GM23338 (cell line): ENCODE measurements at regions not wholly inside any gene's neighbourhood (a gene's known extent, or its start where the extent isn't known, plus 50 kb on each side); places are given as distances from the start of the nearest gene placed in this dataset.
A peak's percentile ranks its signal among the peaks of the same experiment; 100 is the strongest.

Experiments used
- ATAC-seq: fragments of 200-7000 bp; cut with Tn5 transposase; 3 replicates; pipeline ENCODE4 v1.9.1; 2020
- DNase-seq: peaks from one replicate; pipeline ENCODE4 v3.0.0-alpha.2; 2015; ENCODE audit warnings: low spot score
- H2AFZ ChIP-seq: fragments of 200-600 bp; sonication (generic); 2 replicates; pipeline ENCODE4 v1.8.0; 2016; ENCODE audit warnings: antibody characterized with exemption, mild to moderate bottlenecking, moderate library complexity
- H3F3A ChIP-seq: fragments of 200-600 bp; sonication (generic); replicated peaks from 2 replicates; pipeline ENCODE4 v1.8.0; 2017; ENCODE audit warnings: antibody characterized with exemption, mixed run types, low read depth
- H3K27ac ChIP-seq: fragments of 200-600 bp; sonication (generic); 2 replicates; pipeline ENCODE4 v1.6.1; 2016; ENCODE audit warnings: low read depth
- H3K27me3 ChIP-seq: fragments of 200-600 bp; sonication (generic); 2 replicates; pipeline ENCODE4 v1.8.0; 2016; ENCODE audit warnings: mild to moderate bottlenecking, mixed run types, moderate library complexity; ENCODE audit not compliant: insufficient read depth
- H3K36me3 ChIP-seq: fragments of 200-600 bp; sonication (generic); 2 replicates; pipeline ENCODE4 v1.8.0; 2016; ENCODE audit warnings: mild to moderate bottlenecking; ENCODE audit not compliant: insufficient read depth
- H3K4me1 ChIP-seq: fragments of 200-600 bp; sonication (generic); 2 replicates; pipeline ENCODE4 v1.8.0; 2016; ENCODE audit warnings: mild to moderate bottlenecking, moderate library complexity; ENCODE audit not compliant: insufficient read depth
- H3K4me2 ChIP-seq: fragments of 200-600 bp; sonication (generic); 2 replicates; pipeline ENCODE4 v1.7.1; 2017; ENCODE audit warnings: mixed run types
- H3K4me3 ChIP-seq: fragments of 200-600 bp; sonication (generic); 2 replicates; pipeline ENCODE4 v1.6.1; 2016; ENCODE audit warnings: mixed run types
- H3K79me2 ChIP-seq: fragments of 200-600 bp; sonication (generic); replicated peaks from 2 replicates; pipeline ENCODE4 v1.8.0; 2017; ENCODE audit warnings: mild to moderate bottlenecking; ENCODE audit not compliant: insufficient read depth
- H3K9me2 ChIP-seq: fragments of 200-600 bp; sonication (generic); 2 replicates; pipeline ENCODE4 v1.8.0; 2017; ENCODE audit not compliant: insufficient read depth
- H4K20me1 ChIP-seq: fragments of 200-600 bp; sonication (generic); replicated peaks from 2 replicates; pipeline ENCODE4 v1.8.0; 2017; ENCODE audit warnings: mild to moderate bottlenecking; ENCODE audit not compliant: insufficient read depth
- H3K27ac Mint-ChIP-seq: 2 replicates; pipeline ENCODE4 v1.8.0; 2020; ENCODE audit warnings: inconsistent platforms, mild to moderate bottlenecking, moderate library complexity, mixed read lengths
- H3K27me3 Mint-ChIP-seq: 3 replicates; pipeline ENCODE4 v1.8.0; 2022; ENCODE audit warnings: low read depth, mild to moderate bottlenecking, moderate library complexity, mixed read lengths, inconsistent platforms; ENCODE audit not compliant: insufficient read depth, poor library complexity
- H3K36me3 Mint-ChIP-seq: 3 replicates; pipeline ENCODE4 v1.8.0; 2021; ENCODE audit warnings: low read depth, mild to moderate bottlenecking, inconsistent platforms, moderate library complexity, mixed read lengths
- H3K4me1 Mint-ChIP-seq: 3 replicates; pipeline ENCODE4 v1.8.0; 2020; ENCODE audit warnings: mild to moderate bottlenecking, inconsistent platforms, mixed read lengths
- H3K4me3 Mint-ChIP-seq: 3 replicates; pipeline ENCODE4 v1.8.0; 2021; ENCODE audit warnings: moderate library complexity, mild to moderate bottlenecking, inconsistent platforms, mixed read lengths
- H3K9me3 Mint-ChIP-seq: 3 replicates; pipeline ENCODE4 v1.8.0; 2020; ENCODE audit warnings: moderate library complexity, mild to moderate bottlenecking, inconsistent platforms, mixed read lengths
- CREB1 ChIP-seq: fragments of 250-450 bp; sonication (Bioruptor Pico); IDR thresholded peaks from 2 replicates; pipeline ENCODE4 v1.5.0; 2020; ENCODE audit warnings: low read depth, mild to moderate bottlenecking, moderate library complexity
- CTCF ChIP-seq, 2 experiments: fragments of 200-600 bp in 1 of 2; sonication (generic) in 1 of 2; conservative IDR thresholded peaks; 2 replicates each; pipeline versions ENCODE4 v1.5.1 to v1.6.1; 2016 to 2017; ENCODE audit warnings: antibody characterized with exemption in 2 of 2, low read depth in 2 of 2, mild to moderate bottlenecking in 2 of 2, moderate library complexity in 1 of 2
- ETS1 ChIP-seq: IDR thresholded peaks from 2 replicates; pipeline ENCODE4 v1.6.1; 2016; ENCODE audit warnings: antibody characterized with exemption
- EZH2 ChIP-seq: fragments of 200-600 bp; sonication (generic); IDR thresholded peaks from one replicate; pipeline ENCODE4 v1.8.0; 2017; ENCODE audit warnings: antibody characterized with exemption, mild to moderate bottlenecking, low read depth; ENCODE audit not compliant: unreplicated experiment
- EZH2phosphoT487 ChIP-seq: fragments of 200-600 bp; sonication (generic); IDR thresholded peaks from one replicate; pipeline ENCODE4 v1.8.1; 2018; ENCODE audit warnings: antibody characterized with exemption; ENCODE audit not compliant: unreplicated experiment
- REST ChIP-seq: IDR thresholded peaks from one replicate; pipeline ENCODE4 v1.6.1; 2018; ENCODE audit warnings: antibody characterized with exemption; ENCODE audit not compliant: unreplicated experiment
- STAT1 ChIP-seq: IDR thresholded peaks from one replicate; pipeline ENCODE4 v1.6.1; 2016; ENCODE audit warnings: antibody characterized with exemption; ENCODE audit not compliant: unreplicated experiment
- ZNF114 ChIP-seq: fragments of 250-450 bp; sonication (Bioruptor Pico); IDR thresholded peaks from 2 replicates; pipeline ENCODE4 v1.5.0; 2020; ENCODE audit warnings: mild to moderate bottlenecking, moderate library complexity
- ZNF331 ChIP-seq: fragments of 250-450 bp; sonication (Bioruptor Pico); IDR thresholded peaks from 2 replicates; pipeline ENCODE4 v1.5.0; 2020; ENCODE audit warnings: low read depth, mild to moderate bottlenecking, moderate library complexity
- ZNF462 ChIP-seq: fragments of 250-450 bp; sonication (Bioruptor Pico); IDR thresholded peaks from 2 replicates; pipeline ENCODE4 v1.5.0; 2020; ENCODE audit warnings: mild to moderate bottlenecking, moderate library complexity

- TF ChIP-seq CTCF (conservative IDR thresholded peaks at IDR 0.05; ENCODE audit: low read depth in 2 of 2): no peak
- TF ChIP-seq ZNF114 (CRISPR knock-in tag): no peak
- no peak for TF ChIP-seq EZH2
These were observed 635.0 kb upstream of the NR3C2 start (continued) for GRCh38 chr4:149077181-149077580.

- no peaks in the 10 kb centered on the region; the same call in 2 of the 3 replicates for H3K4me1 Mint-ChIP-seq
- H3K36me3 ChIP-seq: no peaks in the 10 kb centered on the region
- H3K4me3 ChIP-seq: no peak overlapping the region
- H3K79me2 ChIP-seq: no peaks in the 10 kb centered on the region
- ATAC-seq (no peak), DNase-seq (no peak)
- 0 out of 2 replicates have a peak overlapping the region, but pooled peaks have one; percentile 69 for H2AFZ ChIP-seq
- H3F3A ChIP-seq: no peaks in the 10 kb centered on the region
- no peaks in the 10 kb centered on the region for H4K20me1 ChIP-seq
- H3K27me3 ChIP-seq: no peaks in the 10 kb centered on the region
- H3K4me2 ChIP-seq: no peak overlapping the region
- no peaks in the 10 kb centered on the region for H3K4me1 ChIP-seq
- H3K36me3 Mint-ChIP-seq: no peaks in the 10 kb centered on the region
- H3K27ac ChIP-seq: no peak overlapping the region
- no peak overlapping the region for H3K4me3 Mint-ChIP-seq
- H3K9me3 Mint-ChIP-seq: no peaks in the 10 kb centered on the region
- H3K27me3 Mint-ChIP-seq: no peaks in the 10 kb centered on the region
- H3K9me2 ChIP-seq: peaks cover 4% of the 10 kb centered on the region; the same call in 1 of the 2 replicates
- no peak overlapping the region for H3K27ac Mint-ChIP-seq
- no peak for TF ChIP-seq STAT1
- TF ChIP-seq ETS1: no peak
- TF ChIP-seq ZNF114 (CRISPR knock-in tag): no peak
- no peak for TF ChIP-seq ZNF331 (CRISPR knock-in tag)
- no peak for TF ChIP-seq EZH2phosphoT487
- TF ChIP-seq CREB1 (CRISPR knock-in tag): no peak
- no peak for TF ChIP-seq REST
- TF ChIP-seq ZNF462 (CRISPR knock-in tag): no peak
- no peak for TF ChIP-seq CTCF (conservative IDR thresholded peaks at IDR 0.05; ENCODE audit: low read depth in 2 of 2)
These were observed 634.2 kb upstream of the NR3C2 start for GRCh38 chr4:149076401-149076800.
